Gastrocnemius medialis (tissue), 4 donors: ENCODE measurements at regions not wholly inside any gene's neighbourhood (a gene's known extent, or its start where the extent isn't known, plus 50 kb on each side); places are given as distances from the start of the nearest gene placed in this dataset.

Experiments
- ATAC-seq, 2 donors: fragments of 150-250 bp; one replicate each; pipeline ENCODE4 v1.9.1; 2016
- DNase-seq, 2 donors: peaks; one replicate each; pipeline ENCODE4 v3.0.0-alpha.2; 2019
- H3K27ac ChIP-seq, 4 donors: fragments of 200-600 bp; sonication (generic); 1 replicate in 1 of 4; 2 replicates in 3 of 4; pipeline ENCODE4 v1.5.1; 2016 to 2018; ENCODE audit warnings: mild to moderate bottlenecking in 2 of 4, moderate library complexity in 1 of 4
- H3K27me3 ChIP-seq, 3 donors: fragments of 200-600 bp; sonication (generic) in 2 of 3; 1 replicate in 1 of 3; 2 replicates in 2 of 3; pipeline versions ENCODE4 v1.5.1 to v1.6.0; 2016 to 2019; ENCODE audit warnings: mild to moderate bottlenecking in 1 of 3, moderate library complexity in 1 of 3
- H3K36me3 ChIP-seq, 2 donors: fragments of 200-600 bp; sonication (generic) in 1 of 2; one replicate each; pipeline ENCODE4 v1.5.1; 2017 to 2018
- H3K4me1 ChIP-seq, 2 donors: fragments of 200-600 bp; sonication (generic) in 1 of 2; one replicate each; pipeline ENCODE4 v1.5.1; 2016 to 2017; ENCODE audit warnings: mild to moderate bottlenecking in 2 of 2
- H3K4me3 ChIP-seq, 4 donors: fragments of 200-600 bp; sonication (generic) in 3 of 4; 1 replicate in 1 of 4; 2 replicates in 3 of 4; pipeline ENCODE4 v1.5.1; 2016 to 2019; ENCODE audit warnings: mild to moderate bottlenecking in 2 of 4
- H3K9me3 ChIP-seq, 3 donors: fragments of 200-600 bp; sonication (generic) in 2 of 3; 1 replicate in 1 of 3; 2 replicates in 2 of 3; pipeline ENCODE4 v1.5.1; 2016 to 2019
- CTCF ChIP-seq, 5 experiments: fragments of 450-650 bp in 3 of 5; fragments of 200-600 bp in 2 of 5; sonication (generic) in 2 of 5; IDR thresholded peaks in 4 of 5; conservative IDR thresholded peaks in 1 of 5; 1 replicate in 4 of 5; 2 replicates in 1 of 5; pipeline ENCODE4 v1.5.1; 2016 to 2019; ENCODE audit warnings: antibody characterized with exemption in 5 of 5, mild to moderate bottlenecking in 3 of 5, moderate library complexity in 3 of 5
- POLR2A ChIP-seq, 2 donors: fragments of 450-650 bp; IDR thresholded peaks; one replicate each; pipeline ENCODE4 v1.6.1; 2017; ENCODE audit warnings: antibody characterized with exemption in 2 of 2, mild to moderate bottlenecking in 2 of 2, moderate library complexity in 2 of 2
- in situ Hi-C, 4 donors: fragments of 200-750 bp; cut with MboI; loops; one replicate each; pipeline versions ENCODE4 v1.15.0 to v1.8.0; 2017; ENCODE audit warnings: low sequenced_read_pairs in 4 of 4
- intact Hi-C: fragments of 100-400 bp; cut with DNase I; formaldehyde crosslinking; loops from one replicate; pipeline ENCODE4 v1.15.1; 2023; ENCODE audit warnings: low total_unique reads

GRCh38 chr6:86728976-86729375 is 208.4 kb upstream of the HTR1E start:
- in situ Hi-C loops, result no loop called here
- no peak for TF ChIP-seq POLR2A (IDR thresholded peaks at IDR 0.05)
- no peak for TF ChIP-seq CTCF (IDR thresholded peaks at IDR 0.05 in 4 of 5, conservative IDR thresholded peaks at IDR 0.05 in 1 of 5)

GRCh38 chr6:86724695-86725094 is 212.6 kb upstream of the HTR1E start:
- DNase-seq (no peak), ATAC-seq (no peak)
- Histone ChIP-seq H3K27me3 (no peaks in the 10 kb centered on the region), H3K4me3 (no peak overlapping the region), H3K9me3 (no peaks in the 10 kb centered on the region), H3K36me3 (no peaks in the 10 kb centered on the region), H3K27ac (no peak overlapping the region), H3K4me1 (no peaks in the 10 kb centered on the region)
- in situ Hi-C loops (no loop called here), intact Hi-C loops (no loop called here)
- TF ChIP-seq POLR2A (IDR thresholded peaks at IDR 0.05) (no peak), CTCF (IDR thresholded peaks at IDR 0.05 in 4 of 5, conservative IDR thresholded peaks at IDR 0.05 in 1 of 5) (no peak)

More at GRCh38 chr6:86728976-86729375, 208.4 kb upstream of the HTR1E start:
- Histone ChIP-seq H3K27ac (no peak overlapping the region), H3K4me3 (no peak overlapping the region), H3K9me3 (no peaks in the 10 kb centered on the region), H3K36me3 (no peaks in the 10 kb centered on the region), H3K27me3 (no peaks in the 10 kb centered on the region), H3K4me1 (no peaks in the 10 kb centered on the region)
- intact Hi-C loops, result no loop called here
- ATAC-seq (no peak), DNase-seq (no peak)

GRCh38 chr6:86723729-86724128 is 213.6 kb upstream of the HTR1E start:
- no peaks in the 10 kb centered on the region for H3K4me1 ChIP-seq
- no peak for ATAC-seq
- in situ Hi-C loops, result no loop called here
- H3K27ac ChIP-seq, result no peak overlapping the region
- no peak overlapping the region for H3K4me3 ChIP-seq
- no peaks in the 10 kb centered on the region for H3K36me3 ChIP-seq
- DNase-seq, result no peak
- intact Hi-C loops, result no loop called here
- no peaks in the 10 kb centered on the region for H3K27me3 ChIP-seq
- no peaks in the 10 kb centered on the region for H3K9me3 ChIP-seq
- TF ChIP-seq POLR2A (IDR thresholded peaks at IDR 0.05), result no peak
- TF ChIP-seq CTCF (IDR thresholded peaks at IDR 0.05 in 4 of 5, conservative IDR thresholded peaks at IDR 0.05 in 1 of 5), result no peak

- H3K27me3 ChIP-seq, result no peaks in the 10 kb centered on the region
- intact Hi-C loops (no loop called here), in situ Hi-C loops (no loop called here)
- no peaks in the 10 kb centered on the region for H3K36me3 ChIP-seq
- DNase-seq, result no peak
- H3K4me3 ChIP-seq, result no peak overlapping the region
- no peaks in the 10 kb centered on the region for H3K4me1 ChIP-seq
- H3K9me3 ChIP-seq, result no peaks in the 10 kb centered on the region
- ATAC-seq, result no peak
- no peak overlapping the region for H3K27ac ChIP-seq
- TF ChIP-seq POLR2A (IDR thresholded peaks at IDR 0.05) (no peak), CTCF (IDR thresholded peaks at IDR 0.05 in 4 of 5, conservative IDR thresholded peaks at IDR 0.05 in 1 of 5) (no peak)
These were observed 214.2 kb upstream of the HTR1E start for GRCh38 chr6:86723151-86723550.

- no peak overlapping the region for H3K4me3 ChIP-seq
- H3K36me3 ChIP-seq, result no peaks in the 10 kb centered on the region
- no peaks in the 10 kb centered on the region for H3K9me3 ChIP-seq
- in situ Hi-C loops, result no loop called here
- TF ChIP-seq POLR2A (IDR thresholded peaks at IDR 0.05) (no peak), CTCF (IDR thresholded peaks at IDR 0.05 in 4 of 5, conservative IDR thresholded peaks at IDR 0.05 in 1 of 5) (no peak)
- no peak for DNase-seq
- no peaks in the 10 kb centered on the region for H3K27me3 ChIP-seq
- intact Hi-C loops, result no loop called here
- H3K4me1 ChIP-seq, result no peaks in the 10 kb centered on the region
- H3K27ac ChIP-seq, result no peak overlapping the region
- ATAC-seq, result no peak
These were observed 215.2 kb upstream of the HTR1E start for GRCh38 chr6:86722131-86722530.
